ENCODE measurements at regions not wholly inside any gene's neighbourhood (a gene's known extent, or its start where the extent isn't known, plus 50 kb on each side); places are given as distances from the start of the nearest gene placed in this dataset.

DNA sequence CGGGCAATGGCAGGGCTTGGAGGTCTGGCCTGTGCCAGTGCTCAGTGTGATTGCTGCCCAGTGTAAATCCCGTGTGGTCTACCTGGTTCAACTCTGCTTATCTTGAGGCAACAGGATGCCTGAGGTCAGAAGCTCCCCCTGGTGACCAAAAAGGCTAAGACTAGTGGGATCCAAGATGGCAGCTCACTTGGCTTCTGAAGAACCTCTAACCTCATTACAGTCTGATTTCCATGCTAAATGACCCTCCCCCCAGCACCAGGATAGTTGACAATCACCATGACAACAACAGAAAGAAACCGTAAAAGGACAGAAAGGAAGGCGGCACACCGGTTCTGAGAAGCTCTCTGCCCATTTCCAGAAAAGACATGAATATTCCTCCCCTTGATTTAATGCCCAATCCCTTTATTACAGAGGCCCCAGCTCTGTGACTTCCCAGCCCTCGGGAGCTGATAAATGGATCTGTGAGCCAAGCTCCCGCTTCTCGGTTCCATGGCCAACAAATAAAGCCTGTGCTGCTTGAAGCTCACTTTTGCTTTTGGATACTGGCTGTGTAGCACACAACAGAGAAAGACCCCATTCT, 398.4 kb downstream of the CTTN start:
- H2AFZ ChIP-seq (ENCODE audit: low read length, unreplicated experiment): no peak overlapping the region
- H3K4me3 ChIP-seq (ENCODE audit: low read depth, low read length): no peak overlapping the region
- no peaks in the 10 kb centered on the region for H3K79me2 ChIP-seq (ENCODE audit: control insufficient read depth, insufficient read depth, low read length, unreplicated experiment)
- no peak overlapping the region for H3K27ac ChIP-seq (ENCODE audit: low read depth, low read length)
- H3K36me3 ChIP-seq (ENCODE audit: insufficient read depth, low read length): no peaks in the 10 kb centered on the region
- no peaks in the 10 kb centered on the region for H3K27me3 ChIP-seq (ENCODE audit: insufficient read depth, low read length)
- H3K4me1 ChIP-seq (ENCODE audit: control insufficient read depth, insufficient read depth, low read length, unreplicated experiment): no peaks in the 10 kb centered on the region

- Histone ChIP-seq H3K4me3 (ENCODE audit: low read depth, low read length) (no peak overlapping the region), H2AFZ (ENCODE audit: low read length, unreplicated experiment) (no peak overlapping the region), H3K36me3 (ENCODE audit: insufficient read depth, low read length) (no peaks in the 10 kb centered on the region), H3K27me3 (ENCODE audit: insufficient read depth, low read length) (no peaks in the 10 kb centered on the region), H3K4me1 (ENCODE audit: control insufficient read depth, insufficient read depth, low read length, unreplicated experiment) (no peaks in the 10 kb centered on the region), H3K27ac (ENCODE audit: low read depth, low read length) (no peak overlapping the region), H3K79me2 (ENCODE audit: control insufficient read depth, insufficient read depth, low read length, unreplicated experiment) (no peaks in the 10 kb centered on the region)
Measured at GRCh38 chr11:70798296-70798695, 400.0 kb downstream of the CTTN start.

DNA sequence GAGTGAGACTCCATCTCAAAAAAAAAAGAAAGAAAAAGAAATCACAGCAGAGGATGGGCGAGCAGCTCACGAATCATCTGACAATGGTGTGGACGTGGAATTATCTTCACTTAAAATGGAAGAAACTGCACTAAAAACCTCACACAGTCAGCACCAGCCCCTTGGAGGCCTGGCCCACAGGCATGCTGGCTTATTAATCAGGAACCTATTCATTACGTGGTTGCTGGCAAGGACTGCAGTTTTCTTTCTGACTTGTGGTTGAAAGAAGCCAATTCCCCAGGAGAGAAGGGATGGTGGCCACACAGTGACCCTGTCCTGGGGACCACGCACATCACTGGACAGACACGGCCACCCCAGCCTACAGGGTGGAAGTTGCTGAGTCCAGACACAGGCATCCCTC, 401.1 kb downstream of the CTTN start:
- no peak overlapping the region for H3K4me3 ChIP-seq (ENCODE audit: low read depth, low read length)
- H3K27ac ChIP-seq (ENCODE audit: low read depth, low read length): no peak overlapping the region
- no peaks in the 10 kb centered on the region for H3K36me3 ChIP-seq (ENCODE audit: insufficient read depth, low read length)
- H3K27me3 ChIP-seq (ENCODE audit: insufficient read depth, low read length): no peaks in the 10 kb centered on the region
- no peaks in the 10 kb centered on the region for H3K79me2 ChIP-seq (ENCODE audit: control insufficient read depth, insufficient read depth, low read length, unreplicated experiment)
- no peaks in the 10 kb centered on the region for H3K4me1 ChIP-seq (ENCODE audit: control insufficient read depth, insufficient read depth, low read length, unreplicated experiment)
- H2AFZ ChIP-seq (ENCODE audit: low read length, unreplicated experiment): no peak overlapping the region

DNA sequence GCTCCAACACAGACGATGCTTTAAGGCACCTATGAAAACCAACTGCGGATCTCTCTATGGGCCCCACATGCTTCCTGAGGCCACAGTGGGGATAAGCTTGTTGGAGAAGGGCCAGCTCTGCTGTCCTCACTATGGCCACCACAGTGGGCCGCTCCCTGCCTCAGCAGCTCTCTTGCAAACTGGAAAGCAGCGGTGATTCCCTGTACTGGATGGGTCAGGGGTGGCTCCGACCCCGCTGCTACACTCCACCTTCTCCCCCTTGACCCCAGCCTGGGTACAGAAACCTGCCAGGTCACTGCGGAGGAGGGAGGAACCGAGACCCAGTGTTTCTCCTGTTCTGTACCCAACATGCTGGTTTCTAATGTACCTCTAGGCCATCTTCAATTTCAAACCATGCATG, 403.9 kb downstream of the CTTN start:
- Histone ChIP-seq H3K27me3 (ENCODE audit: insufficient read depth, low read length) (no peaks in the 10 kb centered on the region), H2AFZ (ENCODE audit: low read length, unreplicated experiment) (no peak overlapping the region), H3K4me1 (ENCODE audit: control insufficient read depth, insufficient read depth, low read length, unreplicated experiment) (no peaks in the 10 kb centered on the region), H3K79me2 (ENCODE audit: control insufficient read depth, insufficient read depth, low read length, unreplicated experiment) (no peaks in the 10 kb centered on the region), H3K36me3 (ENCODE audit: insufficient read depth, low read length) (no peaks in the 10 kb centered on the region), H3K27ac (ENCODE audit: low read depth, low read length) (no peak overlapping the region), H3K4me3 (ENCODE audit: low read depth, low read length) (no peak overlapping the region)

- H3K27me3 ChIP-seq (ENCODE audit: insufficient read depth, low read length): no peaks in the 10 kb centered on the region
- no peak overlapping the region for H2AFZ ChIP-seq (ENCODE audit: low read length, unreplicated experiment)
- no peak overlapping the region for H3K27ac ChIP-seq (ENCODE audit: low read depth, low read length)
- H3K4me3 ChIP-seq (ENCODE audit: low read depth, low read length): no peak overlapping the region
- H3K79me2 ChIP-seq (ENCODE audit: control insufficient read depth, insufficient read depth, low read length, unreplicated experiment): no peaks in the 10 kb centered on the region
- H3K4me1 ChIP-seq (ENCODE audit: control insufficient read depth, insufficient read depth, low read length, unreplicated experiment): no peaks in the 10 kb centered on the region
- H3K36me3 ChIP-seq (ENCODE audit: insufficient read depth, low read length): no peaks in the 10 kb centered on the region
Measured at GRCh38 chr11:70804139-70804837, 406.0 kb downstream of the CTTN start.

- no peak overlapping the region for H2AFZ ChIP-seq (ENCODE audit: low read length, unreplicated experiment)
- no peaks in the 10 kb centered on the region for H3K27me3 ChIP-seq (ENCODE audit: insufficient read depth, low read length)
- H3K27ac ChIP-seq (ENCODE audit: low read depth, low read length): no peak overlapping the region
- no peaks in the 10 kb centered on the region for H3K79me2 ChIP-seq (ENCODE audit: control insufficient read depth, insufficient read depth, low read length, unreplicated experiment)
- no peaks in the 10 kb centered on the region for H3K4me1 ChIP-seq (ENCODE audit: control insufficient read depth, insufficient read depth, low read length, unreplicated experiment)
- H3K4me3 ChIP-seq (ENCODE audit: low read depth, low read length): no peak overlapping the region
- no peaks in the 10 kb centered on the region for H3K36me3 ChIP-seq (ENCODE audit: insufficient read depth, low read length)
Measured at GRCh38 chr11:70805243-70805642, 406.9 kb downstream of the CTTN start.

DNA sequence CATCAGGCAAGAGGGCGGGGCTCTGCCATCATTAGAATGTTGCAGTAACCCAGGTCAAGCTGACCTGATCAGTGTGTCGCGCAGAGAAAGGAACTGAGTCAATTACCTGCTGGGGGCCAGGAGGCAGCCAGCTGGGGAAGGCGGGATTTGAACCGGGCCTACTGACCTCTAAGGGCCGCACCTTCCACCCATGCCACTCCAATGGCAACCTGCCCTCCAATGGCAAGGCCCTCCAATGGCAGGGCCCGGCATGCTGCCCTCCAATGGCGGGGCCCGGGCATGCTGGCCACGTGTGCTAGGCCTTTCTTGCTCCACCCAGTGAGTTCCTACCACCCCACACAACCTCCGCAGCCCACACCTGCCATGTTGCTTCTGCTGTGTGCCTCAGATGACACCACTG, 407.6 kb downstream of the CTTN start:
- Histone ChIP-seq H3K27me3 (ENCODE audit: insufficient read depth, low read length) (no peaks in the 10 kb centered on the region), H3K27ac (ENCODE audit: low read depth, low read length) (no peak overlapping the region), H3K79me2 (ENCODE audit: control insufficient read depth, insufficient read depth, low read length, unreplicated experiment) (no peaks in the 10 kb centered on the region), H3K4me1 (ENCODE audit: control insufficient read depth, insufficient read depth, low read length, unreplicated experiment) (no peaks in the 10 kb centered on the region), H3K4me3 (ENCODE audit: low read depth, low read length) (no peak overlapping the region), H3K36me3 (ENCODE audit: insufficient read depth, low read length) (no peaks in the 10 kb centered on the region), H2AFZ (ENCODE audit: low read length, unreplicated experiment) (no peak overlapping the region)

- no peaks in the 10 kb centered on the region for H3K79me2 ChIP-seq (ENCODE audit: control insufficient read depth, insufficient read depth, low read length, unreplicated experiment)
- H3K4me1 ChIP-seq (ENCODE audit: control insufficient read depth, insufficient read depth, low read length, unreplicated experiment): no peaks in the 10 kb centered on the region
- no peaks in the 10 kb centered on the region for H3K27me3 ChIP-seq (ENCODE audit: insufficient read depth, low read length)
- H3K27ac ChIP-seq (ENCODE audit: low read depth, low read length): no peak overlapping the region
- H2AFZ ChIP-seq (ENCODE audit: low read length, unreplicated experiment): no peak overlapping the region
- no peaks in the 10 kb centered on the region for H3K36me3 ChIP-seq (ENCODE audit: insufficient read depth, low read length)
- no peak overlapping the region for H3K4me3 ChIP-seq (ENCODE audit: low read depth, low read length)
Measured at GRCh38 chr11:70806461-70807194, 408.3 kb downstream of the CTTN start.

GRCh38 chr11:70807195-70807543, 408.8 kb downstream of the CTTN start:
- no peak overlapping the region for H2AFZ ChIP-seq (ENCODE audit: low read length, unreplicated experiment)
- H3K27me3 ChIP-seq (ENCODE audit: insufficient read depth, low read length): no peaks in the 10 kb centered on the region
- H3K4me3 ChIP-seq (ENCODE audit: low read depth, low read length): no peak overlapping the region
- no peaks in the 10 kb centered on the region for H3K4me1 ChIP-seq (ENCODE audit: control insufficient read depth, insufficient read depth, low read length, unreplicated experiment)
- no peaks in the 10 kb centered on the region for H3K79me2 ChIP-seq (ENCODE audit: control insufficient read depth, insufficient read depth, low read length, unreplicated experiment)
- H3K36me3 ChIP-seq (ENCODE audit: insufficient read depth, low read length): no peaks in the 10 kb centered on the region
- no peak overlapping the region for H3K27ac ChIP-seq (ENCODE audit: low read depth, low read length)

GRCh38 chr11:70808686-70809375, 410.5 kb downstream of the CTTN start:
- no peak overlapping the region for H3K4me3 ChIP-seq (ENCODE audit: low read depth, low read length)
- no peaks in the 10 kb centered on the region for H3K36me3 ChIP-seq (ENCODE audit: insufficient read depth, low read length)
- no peak overlapping the region for H2AFZ ChIP-seq (ENCODE audit: low read length, unreplicated experiment)
- H3K79me2 ChIP-seq (ENCODE audit: control insufficient read depth, insufficient read depth, low read length, unreplicated experiment): no peaks in the 10 kb centered on the region
- no peaks in the 10 kb centered on the region for H3K4me1 ChIP-seq (ENCODE audit: control insufficient read depth, insufficient read depth, low read length, unreplicated experiment)
- no peaks in the 10 kb centered on the region for H3K27me3 ChIP-seq (ENCODE audit: insufficient read depth, low read length)
- H3K27ac ChIP-seq (ENCODE audit: low read depth, low read length): no peak overlapping the region
